ENCODE measurements at regions not wholly inside any gene's neighbourhood (a gene's known extent, or its start where the extent isn't known, plus 50 kb on each side); places are given as distances from the start of the nearest gene placed in this dataset.

- CTCF ChIA-PET = interaction anchor here (0.7 to 0.9 kb wide), 2 partner anchors 134 to 382 kb away, joined by 3 to 4 read pairs; no protein-coding TSS in a partner anchor
- Mint-ChIP-seq H3K27ac (ENCODE audit: low read depth, unreplicated experiment) (no peak overlapping the region), H3K9me3 (ENCODE audit: unreplicated experiment) (no peaks in the 10 kb centered on the region), H3K36me3 (ENCODE audit: insufficient read depth, unreplicated experiment) (no peaks in the 10 kb centered on the region), H3K27me3 (ENCODE audit: insufficient read depth, unreplicated experiment) (no peaks in the 10 kb centered on the region), H3K4me1 (ENCODE audit: insufficient read depth, unreplicated experiment) (peaks cover 6% of the 10 kb centered on the region), H3K4me3 (ENCODE audit: unreplicated experiment) (no peak overlapping the region)
- no peak for DNase-seq (ENCODE audit: unreplicated experiment)
- BruUV-seq (replicated peaks) = no TSS peak
- POLR2A ChIA-PET = no interaction called here
- TF ChIP-seq CTCF (IDR thresholded peaks at IDR 0.05; ENCODE audit: unreplicated experiment) = no peak
- intact Hi-C loops (cut with micrococcal nuclease) = no loop called here
Measured at GRCh38 chr3:180311242-180311641, 274.5 kb upstream of the PEX5L start.

GRCh38 chr3:180316321-180316720, 279.6 kb upstream of the PEX5L start:
- no peak for TF ChIP-seq CTCF (IDR thresholded peaks at IDR 0.05; ENCODE audit: unreplicated experiment)
- no TSS peak for BruUV-seq (replicated peaks)
- H3K9me3 Mint-ChIP-seq (ENCODE audit: unreplicated experiment) = no peaks in the 10 kb centered on the region
- no peaks in the 10 kb centered on the region for H3K4me1 Mint-ChIP-seq (ENCODE audit: insufficient read depth, unreplicated experiment)
- H3K36me3 Mint-ChIP-seq (ENCODE audit: insufficient read depth, unreplicated experiment) = no peaks in the 10 kb centered on the region
- H3K27me3 Mint-ChIP-seq (ENCODE audit: insufficient read depth, unreplicated experiment) = no peaks in the 10 kb centered on the region
- H3K4me3 Mint-ChIP-seq (ENCODE audit: unreplicated experiment) = no peak overlapping the region
- no peak overlapping the region for H3K27ac Mint-ChIP-seq (ENCODE audit: low read depth, unreplicated experiment)
- ChIA-PET POLR2A (no interaction called here), CTCF (interaction anchor here (0.7 to 1.0 kb wide), 2 partner anchors 15 to 249 kb away, joined by 3 read pairs; no protein-coding TSS in a partner anchor)
- intact Hi-C loops (cut with micrococcal nuclease) = no loop called here
- DNase-seq (ENCODE audit: unreplicated experiment) = no peak

GRCh38 chr3:180319461-180319860, 282.5 kb upstream of the TTC14 start:
- DNase-seq (ENCODE audit: unreplicated experiment) = no peak
- Mint-ChIP-seq H3K9me3 (ENCODE audit: unreplicated experiment) (no peaks in the 10 kb centered on the region), H3K27ac (ENCODE audit: low read depth, unreplicated experiment) (no peak overlapping the region), H3K36me3 (ENCODE audit: insufficient read depth, unreplicated experiment) (no peaks in the 10 kb centered on the region), H3K4me1 (ENCODE audit: insufficient read depth, unreplicated experiment) (no peaks in the 10 kb centered on the region), H3K4me3 (ENCODE audit: unreplicated experiment) (no peak overlapping the region), H3K27me3 (ENCODE audit: insufficient read depth, unreplicated experiment) (no peaks in the 10 kb centered on the region)
- POLR2A ChIA-PET = no interaction called here
- no TSS peak for BruUV-seq (replicated peaks)
- no peak for TF ChIP-seq CTCF (IDR thresholded peaks at IDR 0.05; ENCODE audit: unreplicated experiment)
- CTCF ChIA-PET = interaction anchor here (0.7 kb wide), 1 partner anchor 46 kb away, joined by 3 read pairs; no protein-coding TSS in a partner anchor
- intact Hi-C loops (cut with micrococcal nuclease) = no loop called here

- no peak for DNase-seq (ENCODE audit: unreplicated experiment)
- CTCF ChIA-PET = interaction anchor here (1.2 kb wide), 1 partner anchor 10 kb away, joined by 7 read pairs; no protein-coding TSS in a partner anchor
- Mint-ChIP-seq H3K27ac (ENCODE audit: low read depth, unreplicated experiment) (no peak overlapping the region), H3K4me3 (ENCODE audit: unreplicated experiment) (no peak overlapping the region), H3K9me3 (ENCODE audit: unreplicated experiment) (no peaks in the 10 kb centered on the region), H3K4me1 (ENCODE audit: insufficient read depth, unreplicated experiment) (no peaks in the 10 kb centered on the region), H3K36me3 (ENCODE audit: insufficient read depth, unreplicated experiment) (no peaks in the 10 kb centered on the region), H3K27me3 (ENCODE audit: insufficient read depth, unreplicated experiment) (no peaks in the 10 kb centered on the region)
- BruUV-seq (replicated peaks) = no TSS peak
- no peak for TF ChIP-seq CTCF (IDR thresholded peaks at IDR 0.05; ENCODE audit: unreplicated experiment)
- POLR2A ChIA-PET = interaction anchor here (0.7 kb wide), 2 partner anchors 175 to 282 kb away, joined by 3 to 4 read pairs; partner anchors contain the start of gene TTC14
- intact Hi-C loops (cut with micrococcal nuclease) = no loop called here
Measured at GRCh38 chr3:180320631-180321030, 281.3 kb upstream of the TTC14 start.

All from MCF 10A (cell line).